Gastrocnemius medialis (tissue), 4 donors: ENCODE measurements at regions not wholly inside any gene's neighbourhood (a gene's known extent, or its start where the extent isn't known, plus 50 kb on each side); places are given as distances from the start of the nearest gene placed in this dataset.

Experiments used
- CTCF ChIP-seq, 5 experiments: fragments of 450-650 bp in 3 of 5; fragments of 200-600 bp in 2 of 5; sonication (generic) in 2 of 5; IDR thresholded peaks in 4 of 5; conservative IDR thresholded peaks in 1 of 5; 1 replicate in 4 of 5; 2 replicates in 1 of 5; pipeline ENCODE4 v1.5.1; 2016 to 2019; ENCODE audit warnings: antibody characterized with exemption in 5 of 5, mild to moderate bottlenecking in 3 of 5, moderate library complexity in 3 of 5
- POLR2A ChIP-seq, 2 donors: fragments of 450-650 bp; IDR thresholded peaks; one replicate each; pipeline ENCODE4 v1.6.1; 2017; ENCODE audit warnings: antibody characterized with exemption in 2 of 2, mild to moderate bottlenecking in 2 of 2, moderate library complexity in 2 of 2

DNA sequence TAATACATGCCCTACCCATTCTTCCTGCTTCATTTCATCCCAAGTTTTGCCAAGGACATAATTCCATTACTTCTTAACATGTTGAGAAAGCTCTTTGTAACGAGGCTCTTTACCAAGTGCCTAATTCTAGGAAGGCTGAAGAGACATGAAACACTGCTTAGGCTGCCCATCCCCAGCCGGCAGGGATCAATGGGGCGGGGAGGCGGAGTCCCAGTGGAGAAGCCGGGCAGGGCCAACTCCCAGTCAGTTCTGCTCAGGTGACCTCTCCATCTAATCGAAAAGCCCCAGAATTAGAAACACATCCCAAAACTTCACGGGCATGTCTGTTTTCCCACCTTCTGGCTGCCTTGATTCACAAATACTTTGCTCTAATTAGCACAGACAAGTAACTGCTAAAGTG lies 89.5 kb upstream of the LYZL1 start:
- no peak for TF ChIP-seq CTCF (IDR thresholded peaks at IDR 0.05 in 4 of 5, conservative IDR thresholded peaks at IDR 0.05 in 1 of 5)
- no peak for TF ChIP-seq POLR2A (IDR thresholded peaks at IDR 0.05)
